GM18951 (cell line): ENCODE measurements at regions not wholly inside any gene's neighbourhood (a gene's known extent, or its start where the extent isn't known, plus 50 kb on each side); places are given as distances from the start of the nearest gene placed in this dataset.

ENCODE experiments used
- POLR2A ChIP-seq: IDR thresholded peaks from 4 replicates; pipeline ENCODE4 v1.6.1; 2011; ENCODE audit warnings: mild to moderate bottlenecking; ENCODE audit not compliant: insufficient read length, insufficient read depth; ENCODE audit errors: extremely low read depth
- in situ Hi-C: fragments of 300-500 bp; cut with MboI; formaldehyde crosslinking; loops from one replicate; pipeline ENCODE4 v1.12.0; 2022; ENCODE audit warnings: low sequenced_read_pairs, mixed read lengths, inconsistent platforms; ENCODE audit not compliant: unreplicated experiment

DNA sequence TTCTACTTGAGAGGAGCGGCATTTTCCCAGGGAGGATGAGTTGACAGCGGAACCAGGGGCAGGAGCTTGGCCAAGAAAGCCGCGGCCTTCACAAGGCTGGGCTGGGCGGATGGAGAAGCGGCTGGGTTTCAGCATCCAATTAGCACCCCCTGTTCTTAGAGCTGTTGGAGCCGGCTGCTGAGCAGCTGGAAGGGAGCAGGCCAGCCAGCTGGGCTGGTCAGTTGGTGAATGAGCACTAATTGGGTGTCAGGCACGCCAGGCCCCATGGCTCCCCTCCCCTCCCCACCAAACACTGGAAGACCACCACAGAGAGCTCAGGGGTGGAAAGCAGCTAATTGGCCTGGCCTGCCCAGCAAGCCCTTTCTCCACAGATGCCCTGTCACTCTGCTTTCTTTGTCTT, 245.6 kb downstream of the RRAGC start:
- in situ Hi-C loops: loop anchor here (25.0 kb wide), 1 partner anchor 198 kb away; no protein-coding TSS in a partner anchor
- TF ChIP-seq POLR2A: no peak

DNA sequence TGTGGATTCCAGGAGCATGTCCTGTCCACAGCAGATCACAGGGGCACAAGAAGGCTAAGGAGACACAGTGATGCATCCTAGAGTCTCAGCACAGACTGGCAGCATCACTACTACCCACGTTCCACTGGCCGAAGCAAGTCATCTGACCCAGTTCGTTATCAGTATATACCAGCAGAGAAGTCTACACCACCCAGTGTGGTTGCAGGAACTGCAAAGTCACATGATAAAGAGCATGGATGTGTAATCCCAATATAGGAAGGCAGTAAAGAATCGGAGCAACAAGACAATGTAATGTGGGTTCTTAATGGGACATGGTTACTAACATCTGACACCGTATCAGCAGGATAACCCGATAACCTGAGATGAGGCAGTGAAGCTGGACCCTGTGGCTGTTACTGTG, 246.6 kb downstream of the RRAGC start:
- TF ChIP-seq POLR2A: no peak
- in situ Hi-C loops: loop anchor here (25.0 kb wide), 1 partner anchor 199 kb away; no protein-coding TSS in a partner anchor

DNA sequence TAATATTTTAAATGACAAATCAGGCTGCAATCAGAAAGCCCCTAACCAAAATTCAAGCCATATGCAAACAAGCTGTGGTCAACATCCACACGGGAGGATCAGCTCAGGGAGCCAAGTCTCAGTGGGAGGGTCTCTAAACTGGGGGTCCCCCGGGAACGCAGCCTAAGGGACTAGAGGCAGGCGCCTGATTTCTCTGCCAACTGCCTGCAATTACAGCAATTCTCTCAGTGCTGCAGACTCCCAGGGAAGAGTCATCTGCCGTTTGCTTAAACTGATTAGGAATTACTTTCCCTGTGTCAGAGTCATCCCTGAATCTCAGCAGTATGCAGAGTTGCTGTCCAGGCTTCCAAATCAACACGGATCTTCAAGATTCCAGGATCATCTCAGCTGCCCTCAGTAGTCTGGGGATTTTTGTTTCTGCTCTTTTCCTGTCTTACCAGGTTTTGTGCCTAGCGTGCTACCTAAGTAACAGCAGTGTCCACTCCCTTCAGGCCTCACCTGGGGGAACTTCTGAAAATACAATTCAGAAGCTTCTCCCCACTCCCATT, 247.8 kb downstream of the RRAGC start:
- no peak for TF ChIP-seq POLR2A
- in situ Hi-C loops: loop anchor here (25.0 kb wide), 1 partner anchor 201 kb away; no protein-coding TSS in a partner anchor

DNA sequence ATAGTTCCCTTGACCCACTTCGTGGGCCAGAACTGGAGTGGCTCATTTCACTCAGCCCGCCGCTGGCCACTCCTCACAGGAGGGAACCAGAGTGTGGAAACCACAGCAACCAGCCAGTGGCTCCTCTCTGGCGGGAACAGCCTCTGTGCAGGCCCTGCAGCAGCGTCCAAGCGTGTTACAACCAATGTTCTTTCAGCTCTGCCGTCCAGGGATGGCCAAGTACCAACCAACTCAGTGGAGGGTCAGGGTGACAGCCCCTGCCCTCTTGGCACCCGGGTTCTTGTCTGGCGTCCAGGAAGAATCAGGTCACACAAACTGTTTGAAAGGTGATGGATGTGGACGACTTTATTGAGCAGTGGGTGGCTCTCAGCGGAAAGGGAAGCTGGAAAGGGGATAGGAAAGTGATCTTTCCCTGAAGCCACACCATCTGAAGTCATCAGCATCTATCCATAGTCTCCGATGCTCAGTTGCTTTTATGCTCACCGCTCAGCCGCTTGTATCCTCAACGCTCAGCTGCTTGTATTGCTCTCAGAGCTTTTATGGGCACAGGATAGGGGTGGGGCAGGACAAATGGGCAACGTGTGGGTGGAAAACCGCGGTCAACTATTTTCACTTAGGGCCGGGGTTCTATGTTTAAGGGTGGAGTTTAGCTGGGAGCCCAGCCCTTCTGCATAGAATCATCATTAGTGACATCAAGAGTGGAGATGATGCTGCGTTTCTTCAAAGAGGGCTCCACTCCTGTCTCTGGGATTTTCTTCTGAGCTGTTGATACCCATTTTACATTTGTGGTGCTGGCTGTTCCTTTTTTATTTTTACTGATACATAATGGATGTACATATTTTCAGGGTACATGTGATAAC, 250.2 kb downstream of the RRAGC start:
- in situ Hi-C loops: loop anchor here (25.0 kb wide), 1 partner anchor 203 kb away; no protein-coding TSS in a partner anchor
- TF ChIP-seq POLR2A: no peak

DNA sequence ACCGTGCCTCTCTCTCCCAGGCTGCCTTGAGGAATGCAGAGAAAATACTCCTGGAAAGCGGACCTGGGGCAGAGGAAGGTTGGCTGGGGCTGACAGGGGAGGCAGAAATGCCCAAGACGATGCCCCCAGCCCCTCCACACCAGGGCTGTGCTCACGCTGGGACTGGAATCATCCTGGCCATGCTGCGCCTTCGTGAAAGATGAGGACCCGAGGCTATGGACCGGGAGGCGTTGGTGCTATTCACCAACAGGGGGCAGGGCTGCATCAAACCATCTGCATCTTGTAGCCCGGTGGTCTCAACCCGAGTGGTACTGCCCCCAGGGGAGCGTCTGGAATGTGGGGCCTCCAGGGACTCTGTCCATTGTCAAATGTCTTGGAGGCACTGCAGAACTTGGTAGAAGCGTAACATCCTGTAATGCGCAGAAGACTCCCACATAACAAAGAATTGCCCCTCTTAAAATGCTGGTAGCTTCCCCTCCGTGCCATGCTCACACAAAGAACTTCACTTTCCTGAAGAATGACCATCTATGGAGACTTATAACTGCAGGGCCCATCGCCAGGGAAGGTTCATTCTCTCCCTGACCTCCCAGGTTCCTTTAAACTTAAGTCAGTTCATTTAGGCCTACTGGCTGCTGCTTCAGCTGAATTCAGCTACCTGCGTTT, 251.2 kb downstream of the RRAGC start:
- in situ Hi-C loops: loop anchor here (25.0 kb wide), 1 partner anchor 204 kb away; no protein-coding TSS in a partner anchor
- no peak for TF ChIP-seq POLR2A

DNA sequence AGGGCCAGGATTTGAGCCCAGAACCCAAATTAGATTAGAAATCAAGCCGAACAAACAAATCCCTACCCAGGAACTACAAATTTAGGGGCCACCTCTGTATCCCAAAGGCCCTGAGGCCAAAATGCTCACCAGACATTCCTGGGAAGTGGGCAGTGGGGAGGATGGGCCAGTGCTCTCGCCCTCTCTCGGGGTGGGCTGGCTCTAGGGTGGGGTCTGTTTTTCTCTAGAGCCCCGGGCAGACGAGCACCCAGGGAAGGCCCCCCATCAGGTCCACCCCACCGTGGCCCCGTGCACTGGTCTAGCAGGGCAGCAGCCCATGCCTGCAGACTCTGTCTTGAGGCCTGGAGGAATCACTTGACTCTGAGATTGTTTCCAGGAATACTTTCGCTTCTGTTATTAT, 252.0 kb downstream of the RRAGC start:
- in situ Hi-C loops: loop anchor here (25.0 kb wide), 1 partner anchor 205 kb away; no protein-coding TSS in a partner anchor
- no peak for TF ChIP-seq POLR2A

DNA sequence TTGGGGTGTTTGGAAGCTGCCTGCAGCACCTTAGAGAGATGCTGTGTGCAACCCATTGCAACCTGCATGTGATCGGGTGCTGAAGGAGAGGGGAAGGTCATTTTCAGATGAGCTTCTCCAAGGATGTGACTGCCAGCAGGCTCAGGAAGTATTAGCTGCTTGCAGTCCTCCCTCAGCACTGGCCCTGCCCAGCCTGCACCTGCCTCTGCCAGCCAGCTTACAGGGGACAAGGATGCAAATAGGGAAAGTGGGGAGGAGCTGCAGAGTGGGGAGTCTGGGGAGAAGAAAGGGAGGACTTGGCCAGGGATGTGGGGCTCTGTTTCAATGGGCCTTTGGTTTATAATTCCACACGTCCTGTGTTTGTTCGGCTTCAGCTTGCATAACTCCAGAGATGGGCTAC, 254.5 kb downstream of the RRAGC start:
- no peak for TF ChIP-seq POLR2A
- in situ Hi-C loops: loop anchor here (25.0 kb wide), 1 partner anchor 207 kb away; no protein-coding TSS in a partner anchor

DNA sequence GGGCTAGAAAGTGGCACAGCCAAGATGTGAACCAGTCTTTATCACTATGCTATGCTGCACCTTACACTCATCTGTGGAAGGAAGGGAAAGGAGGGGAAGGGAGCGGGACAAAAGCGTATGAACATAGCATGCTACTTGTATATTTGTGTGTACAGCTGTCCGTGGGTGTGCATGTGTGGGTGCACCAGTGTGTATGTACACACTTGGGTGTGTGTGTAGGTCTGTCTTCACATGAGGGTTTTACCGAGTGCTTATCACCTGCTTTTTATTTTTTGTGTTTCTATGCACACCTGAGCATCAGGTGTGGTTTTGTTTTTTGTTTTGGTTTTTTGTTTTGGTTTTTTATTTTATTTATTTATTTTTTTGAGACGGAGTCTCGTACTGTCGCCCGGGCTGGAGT, 255.7 kb downstream of the RRAGC start:
- TF ChIP-seq POLR2A: no peak
- in situ Hi-C loops: loop anchor here (25.0 kb wide), 1 partner anchor 208 kb away; no protein-coding TSS in a partner anchor

DNA sequence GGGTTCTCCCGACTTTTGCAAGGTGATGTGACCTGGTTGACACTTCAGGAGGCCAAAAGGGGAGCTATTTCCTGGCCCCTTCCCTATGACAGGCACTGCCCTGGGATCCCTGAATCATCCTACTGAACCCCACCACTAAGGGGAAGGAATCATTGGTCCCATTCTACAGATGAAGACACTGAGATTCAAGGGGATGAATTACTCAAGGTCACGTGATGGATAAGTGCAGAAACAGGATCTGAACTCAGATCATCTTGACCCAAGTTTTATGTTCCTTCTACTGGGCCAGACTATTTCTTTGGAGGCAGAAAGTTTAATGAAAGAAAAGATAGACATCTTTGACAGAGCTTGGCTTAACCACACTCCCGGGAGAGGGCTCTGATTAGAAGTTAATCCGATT, 258.7 kb downstream of the RRAGC start:
- in situ Hi-C loops: loop anchor here (25.0 kb wide), 1 partner anchor 211 kb away; no protein-coding TSS in a partner anchor
- TF ChIP-seq POLR2A: no peak

DNA sequence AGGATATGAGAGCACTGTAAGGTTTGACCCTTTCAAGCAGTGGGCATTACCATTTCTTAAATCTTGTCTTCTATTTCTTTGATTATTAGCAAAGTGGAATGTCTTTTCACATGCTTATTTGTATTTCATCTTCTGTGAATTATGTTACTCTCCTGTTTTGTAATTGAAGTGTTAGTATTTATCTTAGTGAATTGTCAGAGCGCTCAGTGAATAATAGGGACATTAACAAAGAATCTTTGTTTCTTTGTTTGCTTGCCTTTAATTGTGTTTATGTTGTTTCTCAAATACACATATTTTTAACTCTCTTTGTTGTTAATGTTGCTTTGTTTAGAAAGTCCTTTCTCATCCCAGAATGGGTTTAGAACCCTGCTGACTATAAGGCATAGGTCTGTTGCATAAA, 259.3 kb downstream of the RRAGC start:
- no peak for TF ChIP-seq POLR2A
- in situ Hi-C loops: loop anchor here (25.0 kb wide), 1 partner anchor 212 kb away; no protein-coding TSS in a partner anchor

DNA sequence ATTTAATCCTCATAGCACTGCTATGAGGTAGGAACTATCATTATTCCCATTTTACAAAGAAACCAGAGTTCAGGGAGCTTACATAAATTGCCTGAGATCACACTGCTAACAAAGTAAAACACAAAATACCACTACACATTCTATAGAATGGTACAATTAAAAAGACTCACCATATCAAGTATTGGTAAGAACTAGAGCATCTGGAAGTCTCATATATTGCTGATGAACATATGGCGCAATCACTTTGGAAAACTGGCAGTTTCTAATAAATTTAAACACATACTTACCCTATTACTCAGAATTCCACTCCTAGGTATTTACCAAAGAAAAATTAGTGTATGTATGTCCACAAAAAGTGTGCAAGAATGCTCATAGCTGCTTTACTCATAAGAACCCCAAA, 261.5 kb downstream of the RRAGC start:
- in situ Hi-C loops: loop anchor here (10.0 to 25.0 kb wide), 2 partner anchors 323 to 561 kb away; partner anchors contain the start of gene POU3F1
- no peak for TF ChIP-seq POLR2A

DNA sequence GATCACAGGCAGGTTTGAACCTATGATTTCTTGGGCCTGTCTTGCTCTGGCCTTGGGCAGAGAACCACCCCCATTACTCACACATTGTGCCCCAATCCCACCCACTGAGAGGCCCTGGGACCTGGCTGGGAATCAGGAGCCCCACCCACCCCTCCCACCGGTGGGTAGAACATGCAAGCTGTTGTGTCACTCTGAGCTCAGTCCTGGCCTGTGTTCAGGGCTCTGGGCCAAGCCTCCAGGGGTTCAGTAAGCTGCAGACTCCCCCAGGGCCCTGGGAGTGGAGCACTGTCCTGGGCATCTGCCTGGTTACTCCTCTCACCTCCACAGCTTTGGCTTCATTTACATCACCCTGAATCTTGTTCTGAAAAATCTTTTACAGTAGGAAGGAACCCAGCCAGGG, 270.5 kb downstream of the RRAGC start:
- no peak for TF ChIP-seq POLR2A
- in situ Hi-C loops: loop anchor here (25.0 kb wide), 1 partner anchor 552 kb away; the partner anchor contains the start of gene POU3F1

DNA sequence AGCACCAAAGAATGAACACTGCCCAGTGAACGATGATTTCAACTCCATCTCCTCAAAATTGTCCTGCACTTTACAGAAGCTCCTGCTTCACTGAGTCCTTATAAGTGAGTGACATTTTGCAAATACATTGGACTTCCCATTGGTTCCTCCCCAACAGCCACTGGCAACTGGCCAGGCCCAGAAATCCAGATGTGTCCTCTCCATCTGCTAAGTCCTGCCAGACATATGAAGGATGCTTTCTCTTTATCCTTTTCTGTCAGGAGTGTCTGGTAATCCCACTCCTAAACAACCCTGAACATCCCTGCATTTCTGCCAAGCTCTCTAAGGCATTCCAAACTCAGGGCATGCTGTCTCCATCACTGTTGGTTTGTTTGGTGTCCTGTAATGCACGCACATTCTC, 271.8 kb downstream of the RRAGC start:
- in situ Hi-C loops: loop anchor here (25.0 kb wide), 1 partner anchor 550 kb away; the partner anchor contains the start of gene POU3F1
- no peak for TF ChIP-seq POLR2A

DNA sequence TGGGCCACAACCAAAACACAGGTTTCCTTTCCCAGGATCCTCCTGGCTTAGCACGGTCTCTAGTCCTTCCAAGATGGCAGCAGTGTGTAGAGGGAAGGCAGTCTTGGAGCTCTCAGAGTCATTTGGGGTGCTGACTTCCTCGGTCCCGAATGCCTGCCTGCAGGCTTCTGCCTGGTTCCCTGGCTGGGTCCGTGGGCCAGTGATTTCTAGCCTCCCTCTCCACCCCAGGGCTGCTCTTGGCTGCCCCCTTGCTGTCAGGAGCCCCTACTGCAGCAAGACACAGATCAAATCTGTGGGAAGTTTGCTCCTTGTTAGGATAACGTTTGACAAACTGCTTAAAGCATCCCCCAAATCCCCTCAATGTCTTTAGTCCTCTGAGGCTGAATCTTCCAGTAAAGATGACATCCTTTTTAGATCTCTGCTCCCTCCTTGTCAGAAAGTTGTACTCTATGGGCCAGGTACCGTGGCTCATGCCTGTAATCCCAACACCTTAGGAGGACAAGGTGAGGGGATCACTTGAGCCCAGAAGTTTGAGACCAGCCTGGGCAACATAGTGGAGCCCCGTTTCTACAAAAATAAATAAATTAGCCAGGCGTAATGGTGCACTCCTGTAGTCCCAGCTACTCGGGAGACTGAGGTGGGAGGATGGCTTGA, 272.5 kb downstream of the RRAGC start:
- in situ Hi-C loops: loop anchor here (25.0 kb wide), 1 partner anchor 550 kb away; the partner anchor contains the start of gene POU3F1
- TF ChIP-seq POLR2A: no peak
